ENCODE measurements at regions not wholly inside any gene's neighbourhood (a gene's known extent, or its start where the extent isn't known, plus 50 kb on each side); places are given as distances from the start of the nearest gene placed in this dataset.

GRCh38 chr13:90121784-90122183, 1225.7 kb upstream of the MIR17HG start (continued):
- TF ChIP-seq, protein P1, sequence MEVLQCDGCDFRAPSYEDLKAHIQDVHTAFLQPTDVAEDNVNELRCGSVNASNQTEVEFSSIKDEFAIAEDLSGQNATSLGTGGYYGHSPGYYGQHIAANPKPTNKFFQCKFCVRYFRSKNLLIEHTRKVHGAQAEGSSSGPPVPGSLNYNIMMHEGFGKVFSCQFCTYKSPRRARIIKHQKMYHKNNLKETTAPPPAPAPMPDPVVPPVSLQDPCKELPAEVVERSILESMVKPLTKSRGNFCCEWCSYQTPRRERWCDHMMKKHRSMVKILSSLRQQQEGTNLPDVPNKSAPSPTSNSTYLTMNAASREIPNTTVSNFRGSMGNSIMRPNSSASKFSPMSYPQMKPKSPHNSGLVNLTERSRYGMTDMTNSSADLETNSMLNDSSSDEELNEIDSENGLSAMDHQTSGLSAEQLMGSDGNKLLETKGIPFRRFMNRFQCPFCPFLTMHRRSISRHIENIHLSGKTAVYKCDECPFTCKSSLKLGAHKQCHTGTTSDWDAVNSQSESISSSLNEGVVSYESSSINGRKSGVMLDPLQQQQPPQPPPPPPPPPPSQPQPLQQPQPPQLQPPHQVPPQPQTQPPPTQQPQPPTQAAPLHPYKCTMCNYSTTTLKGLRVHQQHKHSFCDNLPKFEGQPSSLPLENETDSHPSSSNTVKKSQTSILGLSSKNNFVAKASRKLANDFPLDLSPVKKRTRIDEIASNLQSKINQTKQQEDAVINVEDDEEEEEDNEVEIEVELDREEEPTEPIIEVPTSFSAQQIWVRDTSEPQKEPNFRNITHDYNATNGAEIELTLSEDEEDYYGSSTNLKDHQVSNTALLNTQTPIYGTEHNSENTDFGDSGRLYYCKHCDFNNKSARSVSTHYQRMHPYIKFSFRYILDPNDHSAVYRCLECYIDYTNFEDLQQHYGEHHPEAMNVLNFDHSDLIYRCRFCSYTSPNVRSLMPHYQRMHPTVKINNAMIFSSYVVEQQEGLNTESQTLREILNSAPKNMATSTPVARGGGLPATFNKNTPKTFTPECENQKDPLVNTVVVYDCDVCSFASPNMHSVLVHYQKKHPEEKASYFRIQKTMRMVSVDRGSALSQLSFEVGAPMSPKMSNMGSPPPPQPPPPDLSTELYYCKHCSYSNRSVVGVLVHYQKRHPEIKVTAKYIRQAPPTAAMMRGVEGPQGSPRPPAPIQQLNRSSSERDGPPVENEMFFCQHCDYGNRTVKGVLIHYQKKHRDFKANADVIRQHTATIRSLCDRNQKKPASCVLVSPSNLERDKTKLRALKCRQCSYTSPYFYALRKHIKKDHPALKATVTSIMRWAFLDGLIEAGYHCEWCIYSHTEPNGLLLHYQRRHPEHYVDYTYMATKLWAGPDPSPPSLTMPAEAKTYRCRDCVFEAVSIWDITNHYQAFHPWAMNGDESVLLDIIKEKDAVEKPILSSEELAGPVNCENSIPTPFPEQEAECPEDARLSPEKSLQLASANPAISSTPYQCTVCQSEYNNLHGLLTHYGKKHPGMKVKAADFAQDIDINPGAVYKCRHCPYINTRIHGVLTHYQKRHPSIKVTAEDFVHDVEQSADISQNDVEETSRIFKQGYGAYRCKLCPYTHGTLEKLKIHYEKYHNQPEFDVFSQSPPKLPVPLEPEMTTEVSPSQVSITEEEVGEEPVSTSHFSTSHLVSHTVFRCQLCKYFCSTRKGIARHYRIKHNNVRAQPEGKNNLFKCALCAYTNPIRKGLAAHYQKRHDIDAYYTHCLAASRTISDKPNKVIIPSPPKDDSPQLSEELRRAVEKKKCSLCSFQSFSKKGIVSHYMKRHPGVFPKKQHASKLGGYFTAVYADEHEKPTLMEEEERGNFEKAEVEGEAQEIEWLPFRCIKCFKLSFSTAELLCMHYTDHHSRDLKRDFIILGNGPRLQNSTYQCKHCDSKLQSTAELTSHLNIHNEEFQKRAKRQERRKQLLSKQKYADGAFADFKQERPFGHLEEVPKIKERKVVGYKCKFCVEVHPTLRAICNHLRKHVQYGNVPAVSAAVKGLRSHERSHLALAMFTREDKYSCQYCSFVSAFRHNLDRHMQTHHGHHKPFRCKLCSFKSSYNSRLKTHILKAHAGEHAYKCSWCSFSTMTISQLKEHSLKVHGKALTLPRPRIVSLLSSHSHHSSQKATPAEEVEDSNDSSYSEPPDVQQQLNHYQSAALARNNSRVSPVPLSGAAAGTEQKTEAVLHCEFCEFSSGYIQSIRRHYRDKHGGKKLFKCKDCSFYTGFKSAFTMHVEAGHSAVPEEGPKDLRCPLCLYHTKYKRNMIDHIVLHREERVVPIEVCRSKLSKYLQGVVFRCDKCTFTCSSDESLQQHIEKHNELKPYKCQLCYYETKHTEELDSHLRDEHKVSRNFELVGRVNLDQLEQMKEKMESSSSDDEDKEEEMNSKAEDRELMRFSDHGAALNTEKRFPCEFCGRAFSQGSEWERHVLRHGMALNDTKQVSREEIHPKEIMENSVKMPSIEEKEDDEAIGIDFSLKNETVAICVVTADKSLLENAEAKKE (CRISPR knock-in tag; IDR thresholded peaks at IDR 0.05) = no peak
- TF ChIP-seq ZNF331 (CRISPR knock-in tag; IDR thresholded peaks at IDR 0.05; ENCODE audit: low read depth) = no peak
- TF ChIP-seq POLR2AphosphoS5 (IDR thresholded peaks at IDR 0.05; ENCODE audit: low read depth) = no peak

DNA sequence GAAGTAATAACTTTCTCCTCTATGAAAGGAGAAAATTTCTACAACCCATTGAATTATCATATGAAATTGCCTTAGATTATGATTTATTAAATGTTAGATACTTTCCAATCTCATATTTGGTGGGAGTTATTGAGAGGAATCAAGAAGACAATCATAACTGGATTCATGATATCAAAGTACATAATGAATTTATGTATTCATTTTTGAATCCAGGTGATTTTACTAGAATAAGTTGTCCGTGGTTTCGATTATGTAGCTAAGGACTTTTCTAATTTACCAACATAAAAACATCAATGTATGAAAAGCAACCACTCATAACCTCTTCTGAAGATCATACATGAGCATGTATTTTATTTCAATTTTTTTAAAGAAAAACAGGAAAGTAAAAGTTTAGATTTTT, 1225.0 kb upstream of the MIR17HG start:
- no peak overlapping the region for H3K27ac Mint-ChIP-seq
- Histone ChIP-seq H3K36me3 (ENCODE audit: insufficient read depth) (no peaks in the 10 kb centered on the region), H2AFZ (no peak overlapping the region), H3K4me1 (ENCODE audit: insufficient read depth) (no peaks in the 10 kb centered on the region), H3K4me3 (no peak overlapping the region), H4K20me1 (replicated peaks; ENCODE audit: insufficient read depth) (no peaks in the 10 kb centered on the region), H3K79me2 (replicated peaks; ENCODE audit: insufficient read depth) (no peaks in the 10 kb centered on the region), H3K9me2 (ENCODE audit: insufficient read depth) (no peaks in the 10 kb centered on the region), H3K27ac (ENCODE audit: low read depth) (no peak overlapping the region), H3K4me2 (no peak overlapping the region), H3K27me3 (ENCODE audit: insufficient read depth) (no peaks in the 10 kb centered on the region), H3F3A (replicated peaks; ENCODE audit: low read depth) (no peaks in the 10 kb centered on the region)
- no peaks in the 10 kb centered on the region for H3K27me3 Mint-ChIP-seq (ENCODE audit: insufficient read depth, low read depth, poor library complexity)
- no peak overlapping the region for H3K4me3 Mint-ChIP-seq
- H3K4me1 Mint-ChIP-seq = no peaks in the 10 kb centered on the region; the same call in 2 of the 3 replicates
- peaks cover under 1% of the 10 kb centered on the region; the same call in 1 of the 3 replicates for H3K9me3 Mint-ChIP-seq
- DNase-seq (ENCODE audit: low spot score) (no peak), ATAC-seq (no peak)
- no peak for TF ChIP-seq EZH2 (IDR thresholded peaks at IDR 0.05; ENCODE audit: low read depth, unreplicated experiment)
- peaks cover 6% of the 10 kb centered on the region; the same call in 1 of the 3 replicates for H3K36me3 Mint-ChIP-seq (ENCODE audit: low read depth)

GRCh38 chr13:90135558-90135957, 1211.9 kb upstream of the MIR17HG start:
- no peak overlapping the region for H3K4me2 ChIP-seq
- no peak overlapping the region for H3K27ac Mint-ChIP-seq
- H3K27ac ChIP-seq (ENCODE audit: low read depth) = no peak overlapping the region
- no peaks in the 10 kb centered on the region for H3K4me1 Mint-ChIP-seq
- no peaks in the 10 kb centered on the region for H3K27me3 ChIP-seq (ENCODE audit: insufficient read depth)
- no peaks in the 10 kb centered on the region for H3F3A ChIP-seq (replicated peaks; ENCODE audit: low read depth)
- peaks cover 2% of the 10 kb centered on the region for H3K27me3 Mint-ChIP-seq (ENCODE audit: insufficient read depth, low read depth, poor library complexity)
- H2AFZ ChIP-seq = 0 out of 2 replicates have a peak overlapping the region, but pooled peaks have one; percentile 5
- no peaks in the 10 kb centered on the region for H4K20me1 ChIP-seq (replicated peaks; ENCODE audit: insufficient read depth)
- no peaks in the 10 kb centered on the region for H3K36me3 Mint-ChIP-seq (ENCODE audit: low read depth)
- no peaks in the 10 kb centered on the region for H3K79me2 ChIP-seq (replicated peaks; ENCODE audit: insufficient read depth)
- H3K9me3 Mint-ChIP-seq = no peaks in the 10 kb centered on the region; the same call in 2 of the 3 replicates
- no peaks in the 10 kb centered on the region for H3K36me3 ChIP-seq (ENCODE audit: insufficient read depth)
- no peaks in the 10 kb centered on the region for H3K4me1 ChIP-seq (ENCODE audit: insufficient read depth)
- H3K4me3 ChIP-seq = no peak overlapping the region
- DNase-seq (ENCODE audit: low spot score) (no peak), ATAC-seq (no peak)
- no peaks in the 10 kb centered on the region for H3K9me2 ChIP-seq (ENCODE audit: insufficient read depth)
- no peak overlapping the region for H3K4me3 Mint-ChIP-seq
- TF ChIP-seq EZH2phosphoT487 (IDR thresholded peaks at IDR 0.05; ENCODE audit: unreplicated experiment) (no peak), EZH2 (IDR thresholded peaks at IDR 0.05; ENCODE audit: low read depth, unreplicated experiment) (no peak), JUNB (IDR thresholded peaks at IDR 0.05; ENCODE audit: unreplicated experiment) (no peak), POLR2AphosphoS5 (IDR thresholded peaks at IDR 0.05; ENCODE audit: low read depth) (no peak), CREB1 (CRISPR knock-in tag; IDR thresholded peaks at IDR 0.05; ENCODE audit: low read depth) (no peak)
- TF ChIP-seq, protein P2, sequence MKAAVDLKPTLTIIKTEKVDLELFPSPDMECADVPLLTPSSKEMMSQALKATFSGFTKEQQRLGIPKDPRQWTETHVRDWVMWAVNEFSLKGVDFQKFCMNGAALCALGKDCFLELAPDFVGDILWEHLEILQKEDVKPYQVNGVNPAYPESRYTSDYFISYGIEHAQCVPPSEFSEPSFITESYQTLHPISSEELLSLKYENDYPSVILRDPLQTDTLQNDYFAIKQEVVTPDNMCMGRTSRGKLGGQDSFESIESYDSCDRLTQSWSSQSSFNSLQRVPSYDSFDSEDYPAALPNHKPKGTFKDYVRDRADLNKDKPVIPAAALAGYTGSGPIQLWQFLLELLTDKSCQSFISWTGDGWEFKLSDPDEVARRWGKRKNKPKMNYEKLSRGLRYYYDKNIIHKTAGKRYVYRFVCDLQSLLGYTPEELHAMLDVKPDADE (IDR thresholded peaks at IDR 0.05) = no peak

Data from GM23338 (cell line).